HEK293T (cell line): ENCODE measurements at regions not wholly inside any gene's neighbourhood (a gene's known extent, or its start where the extent isn't known, plus 50 kb on each side); places are given as distances from the start of the nearest gene placed in this dataset.

Experiments used
- CTCF ChIA-PET: fragments of 350-600 bp; formaldehyde crosslinking; extraction: SDS; loops from one replicate; lab custom pipeline; 2021; ENCODE audit warnings: antibody characterized with exemption, inconsistent platforms; lab: Yijun Ruan, JAX
- POLR2A ChIA-PET: fragments of 350-600 bp; formaldehyde crosslinking; extraction: SDS; loops from one replicate; lab custom pipeline; 2020; ENCODE audit warnings: antibody characterized with exemption, inconsistent platforms; lab: Yijun Ruan, JAX
- DNase-seq: peaks from one replicate; pipeline ENCODE4 v3.0.0; 2012; ENCODE audit warnings: mixed read lengths; ENCODE audit errors: extremely low spot score
- ARNT ChIP-seq: fragments of 450-650 bp; IDR thresholded peaks from 2 replicates; pipeline ENCODE4 v1.6.1; 2017; ENCODE audit warnings: mild to moderate bottlenecking
- BHLHE40 ChIP-seq: fragments of 450-650 bp; IDR thresholded peaks from 2 replicates; pipeline ENCODE4 v1.6.1; 2016; ENCODE audit warnings: mild to moderate bottlenecking, moderate library complexity, borderline replicate concordance
- CTBP1 ChIP-seq: fragments of 450-650 bp; IDR thresholded peaks from 2 replicates; pipeline ENCODE4 v1.6.1; 2016; ENCODE audit warnings: borderline replicate concordance
- ELF4 ChIP-seq: fragments of 450-650 bp; IDR thresholded peaks from 2 replicates; pipeline ENCODE4 v1.6.1; 2017; ENCODE audit warnings: antibody characterized with exemption
- FOXA1 ChIP-seq: fragments of 450-650 bp; IDR thresholded peaks from 2 replicates; pipeline ENCODE4 v1.6.1; 2016; ENCODE audit warnings: mild to moderate bottlenecking
- FOXK2 ChIP-seq: fragments of 450-650 bp; IDR thresholded peaks from 2 replicates; pipeline ENCODE4 v1.6.1; 2016; ENCODE audit warnings: mild to moderate bottlenecking
- FOXM1 ChIP-seq: fragments of 450-650 bp; IDR thresholded peaks from 2 replicates; pipeline ENCODE4 v1.6.1; 2017; ENCODE audit warnings: mild to moderate bottlenecking, borderline replicate concordance
- HDGF ChIP-seq: fragments of 450-650 bp; IDR thresholded peaks from 2 replicates; pipeline ENCODE4 v1.6.1; 2017; ENCODE audit warnings: antibody characterized with exemption, borderline replicate concordance
- L3MBTL2 ChIP-seq: fragments of 450-650 bp; conservative IDR thresholded peaks from 2 replicates; pipeline ENCODE4 v1.6.1; 2016; ENCODE audit warnings: mild to moderate bottlenecking
- LEF1 ChIP-seq: fragments of 450-650 bp; IDR thresholded peaks from 2 replicates; pipeline ENCODE4 v1.6.1; 2017; ENCODE audit warnings: mild to moderate bottlenecking, borderline replicate concordance
- NFRKB ChIP-seq: fragments of 450-650 bp; IDR thresholded peaks from 2 replicates; pipeline ENCODE4 v1.6.1; 2016; ENCODE audit warnings: mild to moderate bottlenecking, moderate library complexity
- SP1 ChIP-seq: fragments of 450-650 bp; IDR thresholded peaks from 2 replicates; pipeline ENCODE4 v1.6.1; 2017
- SUZ12 ChIP-seq: fragments of 450-650 bp; IDR thresholded peaks from 2 replicates; pipeline ENCODE4 v1.6.1; 2016; ENCODE audit warnings: mild to moderate bottlenecking
- TARDBP ChIP-seq: fragments of 450-650 bp; IDR thresholded peaks from 2 replicates; pipeline ENCODE4 v1.6.1; 2016
- ZNF384 ChIP-seq: fragments of 450-650 bp; IDR thresholded peaks from 2 replicates; pipeline ENCODE4 v1.6.1; 2016
- TF ChIP-seq, protein P1 (sequence below): fragments of 450-650 bp; IDR thresholded peaks from 2 replicates; pipeline ENCODE4 v1.6.1; 2016

DNA sequence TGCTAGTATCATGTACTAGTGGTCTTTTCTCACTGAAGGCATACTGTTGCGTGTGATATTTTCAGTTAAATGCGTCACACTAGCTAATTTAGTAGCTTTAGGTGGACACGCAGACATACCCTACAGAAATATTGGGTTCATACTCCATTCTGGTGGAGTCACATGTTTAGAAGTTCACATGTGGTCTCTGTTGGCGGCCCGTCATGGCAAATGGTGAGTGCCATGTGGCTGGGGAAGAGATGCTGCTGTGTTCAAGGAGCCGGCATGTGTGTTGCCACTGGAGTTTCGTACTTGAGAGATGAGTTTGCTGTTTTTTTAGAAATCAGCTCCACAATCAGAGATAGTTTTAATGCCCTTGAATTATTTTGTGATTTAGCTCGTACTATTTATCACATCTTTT is 454.6 kb downstream of the PCNX1 start:
- CTCF ChIA-PET: no interaction called here

DNA sequence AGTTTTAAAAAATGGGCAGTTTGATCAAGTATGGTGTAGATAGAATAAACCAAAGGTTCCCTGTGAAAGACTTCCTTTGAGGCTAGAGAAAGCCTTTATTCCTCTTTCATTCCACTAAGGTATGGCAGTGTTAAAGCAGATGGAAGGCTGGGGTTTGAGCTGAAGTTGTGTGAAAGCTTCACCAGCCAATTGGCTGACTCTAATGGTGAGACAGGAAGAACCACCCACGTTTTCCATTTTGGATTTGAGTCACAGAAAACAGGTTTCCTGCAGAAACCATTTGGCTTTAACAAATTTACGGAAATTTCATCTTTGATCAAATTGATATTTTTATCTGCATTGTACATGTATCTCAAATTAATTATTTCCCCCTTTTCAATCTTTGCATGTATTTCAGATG is 455.0 kb downstream of the PCNX1 start:
- CTCF ChIA-PET: no interaction called here
- DNase-seq: no peak
- TF ChIP-seq FOXM1 (no peak), TARDBP (no peak), LEF1 (no peak), L3MBTL2 (no peak), NFRKB (no peak)
- TF ChIP-seq, protein P1, sequence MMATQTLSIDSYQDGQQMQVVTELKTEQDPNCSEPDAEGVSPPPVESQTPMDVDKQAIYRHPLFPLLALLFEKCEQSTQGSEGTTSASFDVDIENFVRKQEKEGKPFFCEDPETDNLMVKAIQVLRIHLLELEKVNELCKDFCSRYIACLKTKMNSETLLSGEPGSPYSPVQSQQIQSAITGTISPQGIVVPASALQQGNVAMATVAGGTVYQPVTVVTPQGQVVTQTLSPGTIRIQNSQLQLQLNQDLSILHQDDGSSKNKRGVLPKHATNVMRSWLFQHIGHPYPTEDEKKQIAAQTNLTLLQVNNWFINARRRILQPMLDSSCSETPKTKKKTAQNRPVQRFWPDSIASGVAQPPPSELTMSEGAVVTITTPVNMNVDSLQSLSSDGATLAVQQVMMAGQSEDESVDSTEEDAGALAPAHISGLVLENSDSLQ: 0 out of 2 replicates have a peak, but pooled peaks have one; percentile 5
- POLR2A ChIA-PET: no interaction called here

More for the DNA sequence above, 454.6 kb downstream of the PCNX1 start:
- TF ChIP-seq NFRKB (no peak), FOXM1 (no peak), FOXA1 (no peak), HDGF (no peak), ZNF384 (no peak), TARDBP (no peak), L3MBTL2 (no peak), CTBP1 (no peak), LEF1 (no peak), FOXK2 (no peak), BHLHE40 (no peak), SP1 (no peak), SUZ12 (no peak), ELF4 (no peak), ARNT (no peak)
- TF ChIP-seq, protein P1: no peak
- no peak for DNase-seq
- POLR2A ChIA-PET: no interaction called here

DNA sequence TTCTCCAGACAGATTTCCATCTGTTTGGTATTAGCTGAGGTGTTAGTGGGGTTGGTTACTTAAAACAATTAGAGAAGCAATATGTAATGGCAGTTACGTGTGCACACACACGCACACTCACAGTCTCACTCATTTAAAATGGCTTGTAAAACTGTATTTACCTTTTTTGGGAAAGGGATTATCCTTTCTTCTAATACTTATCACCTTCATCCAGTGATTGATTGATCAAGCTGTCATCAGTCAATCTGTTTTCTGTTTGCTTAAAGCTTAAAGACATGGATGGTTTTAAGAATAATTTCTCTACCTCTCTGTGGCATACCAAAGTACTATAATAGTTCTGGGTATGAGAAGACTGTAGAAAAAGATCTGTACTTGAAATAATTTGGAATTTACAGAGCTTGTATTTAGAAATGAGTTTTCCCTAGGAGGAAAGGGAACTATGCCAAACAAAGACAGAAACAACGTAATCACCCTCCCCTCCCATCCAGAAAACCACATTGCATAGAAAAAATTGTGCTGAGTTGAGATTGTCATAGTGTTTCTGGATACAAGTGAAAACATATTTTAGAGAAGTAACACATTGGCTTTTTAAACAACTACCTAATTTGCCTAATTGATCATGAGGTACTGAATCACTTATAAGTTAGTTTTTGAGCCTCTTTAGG is 455.8 kb downstream of the PCNX1 start:
- ChIA-PET POLR2A (no interaction called here), CTCF (interaction anchor here (0.7 kb wide), 1 partner anchor 198 kb away, joined by 3 read pairs; no protein-coding TSS in a partner anchor)
- DNase-seq: no peak
- TF ChIP-seq, protein P1: peak; percentile 41
- no peak for TF ChIP-seq ZNF384

DNA sequence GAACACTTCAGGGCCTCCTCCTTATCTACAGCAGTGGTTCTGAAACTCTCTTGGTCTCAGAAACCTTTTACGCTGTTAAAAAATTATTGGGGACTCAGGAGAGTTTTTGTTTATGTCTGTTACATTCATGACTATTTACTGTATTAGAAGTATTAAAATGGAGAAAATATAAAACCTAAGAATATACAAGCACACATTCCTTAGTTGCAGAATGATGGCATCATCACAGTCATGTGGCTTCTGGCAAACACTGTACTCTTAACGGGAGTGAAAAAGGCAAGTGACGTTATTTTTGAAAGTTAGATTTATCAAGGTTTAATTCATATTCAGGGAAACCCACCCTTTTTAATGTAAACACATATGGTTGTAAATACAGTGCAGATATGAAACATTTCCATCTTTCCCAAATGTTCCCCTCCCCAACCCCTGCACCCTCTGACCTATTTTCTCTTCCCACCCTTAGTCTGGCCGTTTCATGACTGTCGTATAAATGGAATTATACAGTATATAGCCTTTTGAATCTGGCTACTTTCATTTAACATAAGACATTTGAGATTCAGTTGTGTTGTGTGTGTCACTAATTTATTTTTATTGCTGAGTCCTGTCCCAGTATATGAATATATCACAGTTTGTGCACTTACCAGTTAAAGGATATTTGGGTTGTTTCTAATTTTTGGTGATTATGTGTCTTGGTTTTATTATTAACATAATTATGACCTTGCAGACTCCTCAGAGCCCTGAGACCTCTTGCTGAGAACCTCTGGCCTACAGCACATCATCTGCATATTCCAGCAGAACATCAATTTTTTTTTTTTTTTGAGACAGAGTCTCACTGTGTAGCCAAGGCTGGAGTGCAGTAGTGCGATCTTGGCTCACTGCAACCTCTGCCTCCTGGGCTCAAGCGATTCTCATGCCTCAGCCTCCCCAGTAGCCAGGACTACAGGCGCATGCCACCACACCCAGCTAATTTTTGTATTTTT is 457.0 kb downstream of the PCNX1 start:
- ChIA-PET POLR2A (interaction anchor here (1.2 kb wide), 1 partner anchor 43 kb away, joined by 3 read pairs; no protein-coding TSS in a partner anchor), CTCF (interaction anchor here (0.6 kb wide), 1 partner anchor 193 kb away, joined by 3 read pairs; no protein-coding TSS in a partner anchor)
- DNase-seq: no peak
- TF ChIP-seq SUZ12 (no peak), SP1 (no peak), ARNT (no peak), NFRKB (no peak)
- TF ChIP-seq, protein P1: no peak

DNA sequence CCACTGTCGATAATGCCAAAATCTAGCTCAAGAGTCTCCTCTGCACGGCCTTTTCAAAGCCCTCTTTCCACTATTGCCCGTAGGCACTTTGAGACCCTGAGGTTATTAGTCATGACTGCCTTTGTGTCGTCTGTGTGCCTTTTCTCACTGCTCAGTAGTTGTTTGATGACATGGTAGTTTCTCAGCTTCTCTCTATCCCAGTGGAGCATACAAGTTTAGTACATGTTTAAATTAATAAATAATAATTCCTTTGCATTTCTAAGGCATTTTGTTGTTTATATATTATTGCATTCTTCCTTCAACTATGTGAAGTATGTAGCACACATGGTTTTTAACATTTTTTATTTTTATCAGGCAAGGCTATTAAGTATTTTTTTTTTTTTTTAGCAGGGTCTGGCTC is 458.1 kb downstream of the PCNX1 start:
- ChIA-PET POLR2A (interaction anchor here (1.2 kb wide), 1 partner anchor 44 kb away, joined by 3 read pairs; no protein-coding TSS in a partner anchor), CTCF (interaction anchor here (0.6 kb wide), 2 partner anchors 40 to 191 kb away, joined by 3 to 7 read pairs; no protein-coding TSS in a partner anchor)
- no peak for DNase-seq
- TF ChIP-seq SUZ12 (no peak), FOXK2 (no peak), ELF4 (no peak), BHLHE40 (no peak), LEF1 (no peak), FOXA1 (no peak), FOXM1 (no peak), SP1 (no peak), HDGF (no peak), NFRKB (no peak), ZNF384 (no peak), CTBP1 (no peak), TARDBP (no peak), ARNT (no peak), L3MBTL2 (no peak)
- TF ChIP-seq, protein P1: no peak
